Fibroblast of mammary gland (primary cell): ENCODE measurements at regions not wholly inside any gene's neighbourhood (a gene's known extent, or its start where the extent isn't known, plus 50 kb on each side); places are given as distances from the start of the nearest gene placed in this dataset.

ENCODE experiments used
- DNase-seq: peaks from one replicate; pipeline ENCODE4 v3.0.0-alpha.2; 2010; ENCODE audit warnings: low read depth
- H3K4me3 ChIP-seq: 2 replicates; pipeline ENCODE4 v1.5.1; 2011; ENCODE audit warnings: low read depth, mild to moderate bottlenecking, low read length, moderate library complexity; ENCODE audit not compliant: control insufficient read depth
- TF ChIP-seq, protein P1 (sequence below): conservative IDR thresholded peaks from 2 replicates; pipeline ENCODE4 v1.5.1; 2011; ENCODE audit warnings: low read depth, low read length, inconsistent platforms; ENCODE audit not compliant: control insufficient read depth, insufficient read depth

GRCh38 chr13:38024431-38024830, 154.9 kb upstream of the TRPC4 start:
- TF ChIP-seq, protein P1, sequence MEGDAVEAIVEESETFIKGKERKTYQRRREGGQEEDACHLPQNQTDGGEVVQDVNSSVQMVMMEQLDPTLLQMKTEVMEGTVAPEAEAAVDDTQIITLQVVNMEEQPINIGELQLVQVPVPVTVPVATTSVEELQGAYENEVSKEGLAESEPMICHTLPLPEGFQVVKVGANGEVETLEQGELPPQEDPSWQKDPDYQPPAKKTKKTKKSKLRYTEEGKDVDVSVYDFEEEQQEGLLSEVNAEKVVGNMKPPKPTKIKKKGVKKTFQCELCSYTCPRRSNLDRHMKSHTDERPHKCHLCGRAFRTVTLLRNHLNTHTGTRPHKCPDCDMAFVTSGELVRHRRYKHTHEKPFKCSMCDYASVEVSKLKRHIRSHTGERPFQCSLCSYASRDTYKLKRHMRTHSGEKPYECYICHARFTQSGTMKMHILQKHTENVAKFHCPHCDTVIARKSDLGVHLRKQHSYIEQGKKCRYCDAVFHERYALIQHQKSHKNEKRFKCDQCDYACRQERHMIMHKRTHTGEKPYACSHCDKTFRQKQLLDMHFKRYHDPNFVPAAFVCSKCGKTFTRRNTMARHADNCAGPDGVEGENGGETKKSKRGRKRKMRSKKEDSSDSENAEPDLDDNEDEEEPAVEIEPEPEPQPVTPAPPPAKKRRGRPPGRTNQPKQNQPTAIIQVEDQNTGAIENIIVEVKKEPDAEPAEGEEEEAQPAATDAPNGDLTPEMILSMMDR = no peak
- DNase-seq = no peak
- H3K4me3 ChIP-seq = no peak overlapping the region

GRCh38 chr13:38017320-38017719, 147.7 kb upstream of the TRPC4 start:
- H3K4me3 ChIP-seq = no peak overlapping the region
- DNase-seq = no peak
- TF ChIP-seq, protein P1 = no peak

- DNase-seq = no peak
- H3K4me3 ChIP-seq = no peak overlapping the region
- TF ChIP-seq, protein P1 = no peak
Measured at GRCh38 chr13:38013676-38014075, 144.1 kb upstream of the TRPC4 start.

- no peak for DNase-seq
- TF ChIP-seq, protein P1 = no peak
Measured at GRCh38 chr13:38012096-38012495, 142.5 kb upstream of the TRPC4 start.

GRCh38 chr13:38008636-38009035, 139.1 kb upstream of the TRPC4 start:
- no peak for DNase-seq
- H3K4me3 ChIP-seq = no peak overlapping the region
- TF ChIP-seq, protein P1 = no peak

More at GRCh38 chr13:38012096-38012495, 142.5 kb upstream of the TRPC4 start:
- H3K4me3 ChIP-seq = no peak overlapping the region

DNA sequence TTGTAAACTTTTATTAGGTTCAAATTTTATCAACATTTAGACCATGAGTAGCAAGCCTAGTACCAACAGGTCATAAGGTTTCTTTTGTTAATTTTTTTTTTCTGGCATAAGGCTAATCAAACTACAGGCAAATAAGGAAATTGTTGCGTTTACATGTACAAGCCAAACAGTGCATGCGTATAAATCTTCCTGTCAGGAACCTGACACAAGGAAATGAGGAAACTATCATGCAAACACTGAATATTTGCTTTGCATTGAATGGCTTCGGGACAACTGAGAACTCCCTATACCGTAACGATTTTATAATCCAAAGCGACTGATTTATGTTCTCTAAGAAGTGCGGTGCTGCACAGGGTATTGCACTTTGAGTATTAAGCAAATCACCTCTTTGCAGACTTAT, 133.0 kb upstream of the TRPC4 start:
- DNase-seq = no peak
- no peak overlapping the region for H3K4me3 ChIP-seq
- TF ChIP-seq, protein P1 = no peak

- H3K4me3 ChIP-seq = no peak overlapping the region
- no peak for DNase-seq
- TF ChIP-seq, protein P1 = no peak
Measured at GRCh38 chr13:37997641-37998040, 128.1 kb upstream of the TRPC4 start.
